NT2/D1 (cell line): ENCODE measurements at regions not wholly inside any gene's neighbourhood (a gene's known extent, or its start where the extent isn't known, plus 50 kb on each side); places are given as distances from the start of the nearest gene placed in this dataset.

Experiments used
- SUZ12 ChIP-seq: IDR thresholded peaks from 2 replicates; pipeline ENCODE4 v1.6.1; 2011; ENCODE audit not compliant: insufficient read length, insufficient read depth; ENCODE audit errors: extremely low read depth
- YY1 ChIP-seq: IDR thresholded peaks from 2 replicates; pipeline ENCODE4 v1.6.1; 2011; ENCODE audit not compliant: insufficient read length, insufficient read depth

DNA sequence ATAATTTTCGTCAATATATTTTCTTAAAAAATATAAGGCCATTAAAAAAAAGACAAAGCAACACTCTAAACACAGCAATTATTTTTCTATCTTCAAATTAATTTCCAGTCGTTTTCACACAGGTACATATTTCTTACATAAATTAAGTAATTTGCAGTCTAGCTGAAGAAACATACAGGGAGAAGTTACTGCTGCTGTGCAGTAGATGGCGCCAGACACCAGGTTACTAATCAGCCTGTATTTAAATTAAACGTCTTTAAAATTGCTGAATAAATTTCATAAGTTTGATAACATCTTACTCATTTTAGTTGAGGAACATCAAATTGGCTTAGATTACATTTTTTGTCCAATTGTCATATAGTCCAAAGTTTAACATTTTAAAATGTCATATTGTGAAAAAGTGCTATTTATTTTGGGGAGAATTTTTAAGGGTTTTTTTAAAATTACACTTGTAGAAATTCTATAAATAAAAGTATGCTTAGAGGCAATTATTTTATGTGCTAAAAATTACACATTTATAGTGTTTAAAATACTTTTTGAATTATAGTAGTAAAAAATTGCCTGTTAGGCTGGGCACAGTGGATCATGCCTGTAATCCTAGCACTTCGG is 88.4 kb downstream of the PMAIP1 start:
- TF ChIP-seq SUZ12 (no peak), YY1 (no peak)
